KMS-11 (cell line): ENCODE measurements at regions not wholly inside any gene's neighbourhood (a gene's known extent, or its start where the extent isn't known, plus 50 kb on each side); places are given as distances from the start of the nearest gene placed in this dataset.
A peak's percentile ranks its signal among the peaks of the same experiment; 100 is the strongest.

Source experiments
- H2AFZ ChIP-seq: fragments of 200-600 bp; sonication (generic); 2 replicates; pipeline ENCODE4 v1.6.1; 2016; ENCODE audit warnings: antibody characterized with exemption, mixed run types, low read depth
- H3K27ac ChIP-seq: fragments of 200-600 bp; sonication (generic); 2 replicates; pipeline ENCODE4 v1.6.1; 2016; ENCODE audit warnings: mild to moderate bottlenecking, mixed run types
- H3K27me3 ChIP-seq: fragments of 200-600 bp; sonication (generic); 2 replicates; pipeline ENCODE4 v1.6.1; 2017; ENCODE audit warnings: mild to moderate bottlenecking, low read depth, mixed run types, moderate library complexity; ENCODE audit not compliant: insufficient read depth
- H3K36me3 ChIP-seq: fragments of 200-600 bp; sonication (generic); 2 replicates; pipeline ENCODE4 v1.6.1; 2017; ENCODE audit warnings: mild to moderate bottlenecking, mixed run types; ENCODE audit not compliant: insufficient read depth
- H3K4me1 ChIP-seq: fragments of 200-600 bp; sonication (generic); 2 replicates; pipeline ENCODE4 v1.6.1; 2016; ENCODE audit warnings: mild to moderate bottlenecking, low read depth, mixed run types; ENCODE audit not compliant: poor library complexity, severe bottlenecking
- H3K4me2 ChIP-seq: fragments of 200-600 bp; sonication (generic); 2 replicates; pipeline ENCODE4 v1.7.0; 2016; ENCODE audit warnings: mild to moderate bottlenecking, mixed run types
- H3K4me3 ChIP-seq: fragments of 200-600 bp; sonication (generic); IDR thresholded peaks from 2 replicates; pipeline ENCODE4 v1.6.1; 2017; ENCODE audit warnings: low read depth, low read length, mixed read lengths; ENCODE audit not compliant: insufficient read depth
- H3K79me2 ChIP-seq: fragments of 200-600 bp; sonication (generic); 2 replicates; pipeline ENCODE4 v1.6.1; 2016; ENCODE audit warnings: low read depth, mixed run types; ENCODE audit not compliant: insufficient read depth
- H3K9ac ChIP-seq: fragments of 200-600 bp; sonication (generic); 2 replicates; pipeline ENCODE4 v1.6.1; 2016; ENCODE audit warnings: mild to moderate bottlenecking, mixed run types
- H4K20me1 ChIP-seq: fragments of 200-600 bp; sonication (generic); 2 replicates; pipeline ENCODE4 v1.6.1; 2016; ENCODE audit warnings: mild to moderate bottlenecking, mixed run types; ENCODE audit not compliant: insufficient read depth
- CTCF ChIP-seq: fragments of 200-600 bp; sonication (generic); conservative IDR thresholded peaks from 2 replicates; pipeline ENCODE4 v1.6.1; 2017; ENCODE audit warnings: low read depth, mild to moderate bottlenecking, antibody characterized with exemption, low read length, moderate library complexity, mixed read lengths

- Histone ChIP-seq H3K4me1 (no peaks in the 10 kb centered on the region), H3K4me2 (no peak overlapping the region), H3K9ac (no peak overlapping the region), H3K27ac (no peak overlapping the region), H3K4me3 (no peak overlapping the region), H3K79me2 (no peaks in the 10 kb centered on the region), H3K27me3 (no peaks in the 10 kb centered on the region), H3K36me3 (no peaks in the 10 kb centered on the region; the same call in 1 of the 2 replicates), H2AFZ (no peak overlapping the region), H4K20me1 (no peaks in the 10 kb centered on the region)
- peak; percentile 56 for TF ChIP-seq CTCF
These were observed 227.0 kb downstream of the DKK2 start for GRCh38 chr4:106809076-106809475.

DNA sequence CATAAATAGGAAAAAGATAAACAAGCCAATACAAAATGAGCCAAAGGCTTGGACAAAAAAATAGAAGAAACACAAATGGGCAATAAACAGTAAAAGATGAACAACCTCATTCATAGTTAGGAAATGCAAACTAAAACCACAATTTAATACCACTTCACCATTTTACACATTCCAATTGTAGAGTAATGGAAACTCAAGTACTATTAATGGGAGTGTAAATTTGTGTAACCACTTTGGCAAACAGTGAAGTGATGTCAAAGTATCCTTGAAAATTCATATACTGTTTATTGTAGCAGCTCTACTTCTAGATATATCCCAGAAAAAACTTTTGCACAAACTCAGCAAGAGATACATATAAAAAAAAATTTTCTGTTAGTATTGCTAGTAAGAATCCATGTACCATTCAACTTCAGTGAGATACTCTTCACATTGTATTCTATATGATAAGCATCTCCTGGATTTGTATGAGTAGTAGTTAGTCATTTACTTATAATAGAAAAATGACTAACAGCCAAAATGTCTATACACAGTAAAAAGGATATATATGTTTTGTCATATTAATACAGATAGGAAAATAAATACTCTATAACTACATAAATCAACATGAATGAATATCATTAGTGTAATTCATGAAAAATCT, 229.8 kb downstream of the DKK2 start:
- Histone ChIP-seq H3K27me3 (no peaks in the 10 kb centered on the region), H3K4me3 (no peak overlapping the region), H3K36me3 (no peaks in the 10 kb centered on the region; the same call in 1 of the 2 replicates), H3K4me2 (no peak overlapping the region), H3K79me2 (no peaks in the 10 kb centered on the region), H3K27ac (no peak overlapping the region), H3K9ac (no peak overlapping the region), H4K20me1 (no peaks in the 10 kb centered on the region), H2AFZ (no peak overlapping the region), H3K4me1 (no peaks in the 10 kb centered on the region)
- TF ChIP-seq CTCF, result no peak

DNA sequence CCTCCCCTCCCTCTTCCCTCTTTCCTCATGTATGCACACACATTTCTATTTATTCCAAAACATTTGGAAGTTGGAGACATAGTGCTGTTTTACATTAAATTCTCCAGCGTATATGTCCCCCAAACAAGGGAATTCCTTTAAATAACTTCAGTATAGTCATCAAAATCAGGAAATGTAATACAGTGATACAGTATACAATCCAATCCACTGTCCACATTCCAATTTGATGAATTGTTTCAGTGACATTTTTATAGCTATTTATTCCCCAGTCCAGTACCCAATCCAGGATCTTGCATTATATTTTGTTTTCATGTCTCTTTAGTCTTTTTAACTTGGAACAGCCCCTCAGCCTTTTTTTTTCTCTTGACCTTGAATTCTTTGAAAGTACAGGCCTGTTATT, 233.0 kb downstream of the DKK2 start:
- H3K27ac ChIP-seq, result no peak overlapping the region
- no peaks in the 10 kb centered on the region for H3K36me3 ChIP-seq
- H3K27me3 ChIP-seq, result no peaks in the 10 kb centered on the region
- no peak overlapping the region for H3K4me3 ChIP-seq
- H4K20me1 ChIP-seq, result no peaks in the 10 kb centered on the region
- no peaks in the 10 kb centered on the region for H3K79me2 ChIP-seq
- H3K9ac ChIP-seq, result no peak overlapping the region
- no peak overlapping the region for H3K4me2 ChIP-seq
- TF ChIP-seq CTCF, result no peak
- H2AFZ ChIP-seq, result no peak overlapping the region
- H3K4me1 ChIP-seq, result no peaks in the 10 kb centered on the region

GRCh38 chr4:106801386-106801785, 234.7 kb downstream of the DKK2 start:
- H2AFZ ChIP-seq, result no peak overlapping the region
- no peak for TF ChIP-seq CTCF

More at GRCh38 chr4:106801386-106801785, 234.7 kb downstream of the DKK2 start:
- Histone ChIP-seq H3K27ac (no peak overlapping the region), H3K79me2 (no peaks in the 10 kb centered on the region), H3K4me1 (no peaks in the 10 kb centered on the region), H3K36me3 (no peaks in the 10 kb centered on the region), H3K4me2 (no peak overlapping the region), H3K27me3 (no peaks in the 10 kb centered on the region), H3K4me3 (no peak overlapping the region), H3K9ac (no peak overlapping the region), H4K20me1 (no peaks in the 10 kb centered on the region)
